Middle frontal gyrus (tissue), 1 donor: ENCODE measurements at regions not wholly inside any gene's neighbourhood (a gene's known extent, or its start where the extent isn't known, plus 50 kb on each side); places are given as distances from the start of the nearest gene placed in this dataset.
"Not testable (repeated sequence)": the region's sequence is repeated elsewhere in the genome, so short reads cannot be mapped to it uniquely, and the experiment has no call there.

Experiments used
- DNase-seq: peaks from one replicate; pipeline ENCODE4 v3.0.0-alpha.2; 2015; ENCODE audit warnings: low spot score; ENCODE audit errors: extremely low spot score

GRCh38 chr7:131937868-131938267, 381.4 kb upstream of the PODXL start:
- DNase-seq = no peak

- DNase-seq = no peak
Observed at GRCh38 chr7:131935180-131935579, 378.8 kb upstream of the PODXL start.

DNA sequence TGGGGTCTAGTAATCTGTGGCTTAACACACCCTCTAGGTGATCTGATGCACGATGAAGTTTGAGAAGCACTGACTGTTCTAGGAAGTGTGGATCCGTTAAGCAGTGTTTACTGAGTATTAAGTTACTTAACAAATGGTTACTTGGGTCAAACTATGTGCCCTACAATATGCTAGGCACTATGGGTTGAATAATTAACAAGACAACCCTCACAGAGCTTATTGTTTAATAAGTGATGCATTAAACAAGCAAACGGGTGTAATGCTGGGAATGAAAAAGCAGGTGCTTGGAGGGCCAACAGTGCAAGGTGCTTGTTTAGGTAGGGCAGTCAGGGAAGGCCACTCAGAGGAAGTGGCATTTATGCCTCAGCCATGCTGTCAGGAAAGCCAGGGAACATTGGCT, 378.0 kb upstream of the PODXL start:
- DNase-seq = no peak

GRCh38 chr7:131933751-131934289, 377.4 kb upstream of the PODXL start:
- no peak for DNase-seq

DNA sequence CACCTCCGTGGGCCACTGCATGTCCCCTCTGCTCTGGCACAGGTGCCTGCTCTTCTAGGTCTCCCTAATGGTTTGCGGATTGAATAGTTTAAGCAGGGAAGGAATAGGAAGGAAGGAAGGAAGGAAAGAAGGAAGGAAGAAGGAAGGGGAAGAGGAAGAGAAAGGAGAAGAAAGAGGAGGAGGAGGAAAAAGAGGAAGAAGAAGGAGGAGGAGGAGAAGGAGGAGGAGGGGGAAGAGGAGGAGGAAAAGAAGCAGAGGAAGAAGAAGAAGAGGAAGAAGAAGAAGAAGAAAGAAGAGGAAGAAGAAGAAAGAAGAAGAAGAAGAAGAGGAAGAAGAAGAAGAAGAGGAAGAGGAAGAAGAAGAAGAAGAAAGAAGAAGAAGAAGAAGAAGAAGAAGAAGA, 376.8 kb upstream of the PODXL start:
- DNase-seq = not testable (repeated sequence)

DNA sequence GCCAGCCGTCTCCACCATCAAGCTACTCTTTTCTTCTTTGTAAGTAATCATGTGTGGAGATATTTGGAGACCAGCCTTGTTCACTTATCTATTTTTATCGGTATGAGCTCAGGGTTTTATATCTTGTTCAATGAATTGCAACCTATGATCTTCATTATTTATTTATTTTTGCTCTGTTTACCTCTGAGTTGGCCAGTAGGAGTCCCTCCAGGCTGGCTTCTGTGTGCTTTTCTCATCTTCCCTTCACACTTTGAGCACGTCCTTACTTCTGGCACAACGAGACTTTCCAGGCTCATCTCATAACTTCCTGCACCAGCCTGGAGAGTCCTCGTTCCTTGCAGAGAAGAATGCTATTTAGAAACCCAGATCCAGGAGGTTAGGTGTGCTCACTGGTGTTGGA, 375.8 kb upstream of the PODXL start:
- DNase-seq = no peak

GRCh38 chr7:131931370-131931769, 374.9 kb upstream of the PODXL start:
- DNase-seq = no peak

DNA sequence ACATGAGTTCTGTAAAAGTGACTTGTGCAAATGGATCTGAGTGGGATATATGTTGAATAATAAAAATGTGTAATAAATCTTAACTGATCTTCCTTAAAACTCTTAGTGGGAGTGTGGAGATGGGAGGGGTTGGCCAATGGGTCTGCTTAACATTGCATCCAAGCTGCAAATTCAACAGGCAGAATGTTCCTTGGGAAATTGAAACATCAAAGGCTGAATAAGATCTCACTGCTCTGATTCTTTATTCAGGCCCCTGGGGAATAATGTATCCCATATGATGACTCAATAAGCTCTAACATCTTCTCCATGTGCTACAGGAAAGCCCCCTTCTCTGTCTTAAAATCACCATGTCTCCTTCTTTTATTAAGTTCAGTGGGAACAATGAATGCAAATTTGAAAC, 373.2 kb upstream of the PODXL start:
- no peak for DNase-seq

DNA sequence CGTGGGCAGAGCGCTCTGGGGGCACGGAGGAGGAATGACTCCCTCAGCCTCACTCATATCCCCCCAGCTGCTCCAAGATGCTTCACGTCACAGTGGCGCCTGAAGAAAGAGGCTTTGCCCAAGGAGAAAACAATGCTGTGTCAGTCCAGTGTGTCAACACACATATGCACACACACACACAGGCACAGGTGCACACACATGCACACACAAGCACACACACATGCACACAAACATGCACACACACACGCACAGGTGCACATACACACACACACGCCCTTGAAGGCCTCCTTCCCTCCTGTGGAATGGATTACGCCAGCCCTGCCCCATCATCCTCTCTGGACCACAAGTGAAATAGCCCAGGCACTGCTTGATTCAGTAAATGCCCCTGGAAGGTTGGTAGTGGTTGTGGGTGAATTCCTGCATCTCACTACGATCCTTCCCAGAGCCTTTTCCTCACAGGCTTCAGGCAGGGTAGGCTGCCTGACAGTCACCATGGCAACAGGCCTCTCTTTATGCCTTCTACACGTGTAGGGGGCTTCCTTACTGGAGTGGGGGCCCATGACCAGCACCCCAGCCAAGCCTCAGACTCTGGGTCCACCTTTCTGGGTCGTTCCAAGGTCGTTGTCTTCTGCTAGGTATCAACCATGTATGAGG, 371.5 kb upstream of the PODXL start:
- no peak for DNase-seq

- no peak for DNase-seq
Observed at GRCh38 chr7:131925636-131926035, 369.2 kb upstream of the PODXL start.

DNA sequence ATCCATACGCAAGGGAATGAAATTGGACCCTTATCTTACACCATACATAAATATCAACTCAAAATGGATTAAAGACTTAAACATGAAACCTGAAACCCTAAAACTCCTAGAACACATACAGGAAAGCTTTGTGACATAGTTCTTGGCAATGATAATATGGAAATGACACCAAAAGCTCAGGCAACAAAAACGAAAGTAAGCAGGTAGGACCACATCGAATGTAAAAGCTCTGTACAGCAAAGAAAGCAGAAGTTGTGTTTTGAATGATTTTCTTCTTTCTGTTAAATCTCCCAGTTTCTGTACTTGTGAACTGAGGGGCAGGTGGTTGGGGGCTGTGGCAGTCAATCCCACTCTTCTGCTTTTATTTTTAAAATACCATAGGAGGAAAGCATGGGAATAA, 368.4 kb upstream of the PODXL start:
- DNase-seq = no peak

- DNase-seq = not testable (repeated sequence)
Observed at GRCh38 chr7:131922948-131923347, 366.5 kb upstream of the PODXL start.

DNA sequence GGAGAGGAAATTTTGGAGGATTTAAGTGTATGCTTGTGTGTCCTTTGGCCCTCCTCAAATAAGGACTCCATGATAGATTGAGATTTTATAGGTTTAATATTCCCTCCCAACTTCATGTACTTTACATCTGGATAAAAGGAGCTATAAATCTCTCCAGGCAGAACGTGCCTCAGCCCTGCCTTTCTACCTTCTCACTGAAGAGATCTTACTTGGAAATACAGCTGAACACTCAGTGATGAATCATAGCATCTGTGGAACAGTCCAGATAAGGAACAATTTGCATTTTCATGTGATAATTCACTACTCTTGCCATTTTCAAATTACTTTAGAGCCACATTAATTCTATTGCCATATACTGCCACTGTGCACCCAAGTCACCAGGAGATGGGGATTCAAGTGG, 364.6 kb upstream of the PODXL start:
- no peak for DNase-seq

- no peak for DNase-seq
Observed at GRCh38 chr7:131919920-131920709, 363.7 kb upstream of the PODXL start.

DNA sequence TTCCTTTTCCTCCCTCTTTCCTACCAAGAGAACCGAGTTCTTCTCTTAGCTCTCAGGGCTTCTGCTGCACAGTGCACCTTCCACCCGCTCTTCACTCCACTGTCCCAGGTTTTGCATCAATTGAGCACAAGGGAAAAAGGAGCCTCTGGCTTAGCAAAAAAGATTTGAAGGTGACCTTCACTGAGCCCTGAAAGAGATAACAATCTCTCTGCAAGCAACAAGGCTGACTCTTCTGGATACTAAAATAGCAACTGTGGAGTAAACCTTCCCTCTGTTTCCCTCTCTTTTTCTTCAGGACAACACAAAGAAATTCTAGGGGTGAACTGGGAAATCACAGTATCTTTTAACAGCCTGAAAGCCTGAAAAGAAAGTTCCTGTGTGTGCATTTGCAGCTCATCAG, 354.7 kb upstream of the PODXL start:
- DNase-seq = no peak

DNA sequence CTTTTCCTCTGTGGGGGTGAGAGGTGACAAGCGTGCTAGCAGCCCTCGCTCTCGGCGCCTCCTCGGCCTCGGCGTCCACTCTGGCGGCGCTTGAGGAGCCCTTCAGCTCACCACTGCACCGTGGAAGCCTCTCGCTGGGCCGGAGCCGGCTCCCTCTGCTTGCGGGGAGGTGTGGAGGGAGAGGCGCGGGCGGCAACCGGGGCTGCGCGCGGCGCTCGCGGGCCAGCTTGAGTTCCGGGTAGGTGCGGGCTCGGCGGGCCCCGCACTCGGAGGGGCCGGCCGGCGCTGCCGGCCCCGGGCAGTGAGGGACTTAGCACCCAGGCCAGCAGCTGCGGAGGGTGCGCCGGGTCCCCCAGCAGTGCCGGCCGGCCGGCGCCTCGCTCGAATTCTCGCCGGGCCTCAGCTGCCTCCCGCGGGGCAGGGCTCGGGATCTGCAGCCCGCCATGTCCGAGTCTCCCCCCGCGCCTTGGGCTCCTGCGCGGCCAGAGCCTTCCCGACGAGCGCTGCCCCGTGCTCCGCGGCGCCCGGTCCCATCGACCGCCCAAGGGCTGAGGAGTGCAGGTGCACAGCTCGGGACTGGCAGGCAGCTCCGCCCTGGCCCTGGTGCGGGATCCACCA, 352.8 kb upstream of the PODXL start:
- no peak for DNase-seq

DNA sequence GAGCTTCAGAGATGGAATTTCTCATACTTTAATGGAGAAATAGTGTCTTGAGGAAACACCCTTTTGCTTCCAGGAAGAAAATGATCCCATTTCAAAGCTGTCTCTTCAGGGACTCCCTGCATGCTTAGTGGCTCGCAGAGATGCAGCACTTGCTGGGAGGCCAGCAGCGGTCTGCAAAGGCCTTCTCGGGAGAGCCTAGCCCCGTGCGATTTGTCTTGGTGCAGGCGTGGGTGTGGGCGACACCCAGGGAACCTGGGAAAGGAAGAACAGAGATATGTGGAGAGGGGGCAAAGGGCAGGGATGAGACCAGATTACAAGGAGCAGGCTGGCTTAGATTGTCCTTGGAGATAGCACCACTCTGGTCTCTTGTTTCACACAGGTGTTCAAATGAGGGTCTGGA, 352.3 kb upstream of the PODXL start:
- DNase-seq = no peak

- DNase-seq = no peak
Observed at GRCh38 chr7:131905471-131905973, 349.1 kb upstream of the PODXL start.

DNA sequence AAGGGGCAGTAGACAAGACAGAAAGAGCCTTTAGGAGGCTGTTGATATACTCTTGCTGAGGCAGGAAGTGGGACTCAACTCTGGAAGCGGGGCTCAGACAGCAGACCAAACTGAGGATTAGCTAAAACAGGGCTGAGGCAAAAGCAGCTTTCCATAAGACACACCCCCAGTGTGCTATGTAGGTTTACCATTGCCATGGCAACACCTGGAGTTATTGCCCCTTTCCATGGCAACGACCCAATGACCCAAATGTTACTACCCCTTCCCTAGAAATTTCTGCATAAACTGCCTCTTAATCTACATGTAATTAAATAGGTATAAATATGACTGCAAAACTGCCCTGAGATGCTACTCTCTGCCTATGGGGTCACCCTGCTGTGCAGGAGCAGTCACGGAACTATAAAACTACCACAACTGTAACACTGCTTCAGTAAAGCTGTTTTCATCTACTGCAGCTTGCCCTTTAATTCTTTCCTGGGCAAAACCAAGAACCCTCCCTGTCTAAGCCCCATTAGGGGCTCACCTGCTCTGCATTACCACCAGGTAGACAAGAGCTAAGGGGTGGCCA, 348.4 kb upstream of the PODXL start:
- DNase-seq = no peak

- no peak for DNase-seq
Observed at GRCh38 chr7:131903315-131903714, 346.9 kb upstream of the PODXL start.

DNA sequence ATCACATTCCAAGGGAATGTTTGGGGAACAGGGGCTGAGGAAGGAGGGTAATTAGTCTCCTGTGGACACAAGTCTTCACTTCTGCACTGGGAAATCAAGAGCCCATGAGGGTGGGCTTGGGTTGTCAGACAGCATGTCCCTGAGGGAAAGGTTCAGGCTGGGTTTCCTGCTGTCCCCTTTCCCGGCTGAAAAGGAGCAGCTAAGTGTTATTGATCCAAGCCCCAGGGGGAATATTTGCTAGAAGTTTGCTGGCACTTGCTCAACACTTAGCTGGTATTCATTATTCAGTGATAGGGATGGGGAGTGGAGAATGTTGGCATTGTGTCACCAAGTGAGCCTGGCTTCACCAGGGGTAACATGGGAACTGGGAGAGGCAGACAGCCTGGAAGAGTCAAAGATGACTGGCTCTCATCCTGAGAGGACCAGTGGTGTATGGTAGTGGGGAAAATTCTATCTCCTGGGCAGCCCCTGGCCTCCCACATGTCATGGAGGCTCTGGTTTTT, 344.4 kb upstream of the PODXL start:
- DNase-seq = no peak
